GM19328 (cell line): ENCODE measurements at regions not wholly inside any gene's neighbourhood (a gene's known extent, or its start where the extent isn't known, plus 50 kb on each side); places are given as distances from the start of the nearest gene placed in this dataset.
"Not testable (repeated sequence)": the region's sequence is repeated elsewhere in the genome, so short reads cannot be mapped to it uniquely, and the experiment has no call there.

ENCODE experiments used
- ATAC-seq: cut with Tn5 transposase; IDR thresholded peaks from one replicate; pipeline ENCODE4 v1.9.1; 2021; ENCODE audit warnings: mild to moderate bottlenecking, moderate library complexity; ENCODE audit not compliant: unreplicated experiment

DNA sequence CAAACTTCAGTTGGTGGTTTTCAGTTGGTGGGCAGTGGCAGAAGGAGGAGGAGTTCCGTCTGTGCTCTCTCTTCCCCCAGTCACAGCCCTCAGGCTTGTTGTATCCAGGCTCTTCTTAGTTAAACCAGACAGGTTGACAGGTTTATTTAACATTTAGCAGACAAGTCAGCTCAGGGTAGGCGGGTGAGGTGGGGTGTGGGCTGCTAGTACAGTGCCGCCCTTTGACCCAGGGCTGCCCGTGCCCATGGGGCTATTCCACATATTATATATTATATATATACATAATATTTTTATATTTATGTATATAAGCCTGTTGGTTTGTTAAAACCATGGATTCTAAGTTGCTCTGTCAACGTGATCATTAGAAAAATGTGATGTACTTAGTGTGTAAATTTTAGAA is 1740.6 kb upstream of the DEFB115 start:
- not testable (repeated sequence) for ATAC-seq

DNA sequence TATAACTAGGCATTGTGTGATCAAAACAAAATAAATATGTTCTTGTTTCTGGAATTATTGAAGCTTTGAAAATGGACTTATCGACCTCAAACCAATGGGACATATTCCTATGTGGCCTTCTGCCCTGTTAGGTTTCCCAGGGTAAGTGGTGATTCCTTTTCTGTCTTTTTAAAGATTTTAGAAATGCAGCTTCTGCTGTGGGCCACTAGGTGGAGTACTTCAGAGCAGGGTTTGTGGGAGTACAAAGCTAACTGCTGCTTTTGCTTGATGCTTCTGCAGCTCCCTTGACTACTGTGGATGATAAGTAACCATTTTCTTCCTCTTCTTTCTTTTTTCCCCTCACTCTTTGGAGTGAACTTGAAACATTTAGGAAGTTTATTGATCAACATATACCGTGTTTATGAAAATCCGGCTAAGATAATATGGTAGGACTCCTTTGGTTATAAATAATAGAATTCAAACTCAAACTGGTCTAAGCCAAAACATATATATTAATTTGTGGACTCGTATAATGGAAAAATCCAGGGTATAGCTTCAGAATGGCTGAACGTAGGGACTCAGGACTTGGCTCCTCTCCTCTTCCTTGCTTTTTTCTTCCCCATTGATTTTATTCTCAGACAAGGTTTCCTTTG is 1737.7 kb upstream of the DEFB115 start:
- ATAC-seq: not testable (repeated sequence)

DNA sequence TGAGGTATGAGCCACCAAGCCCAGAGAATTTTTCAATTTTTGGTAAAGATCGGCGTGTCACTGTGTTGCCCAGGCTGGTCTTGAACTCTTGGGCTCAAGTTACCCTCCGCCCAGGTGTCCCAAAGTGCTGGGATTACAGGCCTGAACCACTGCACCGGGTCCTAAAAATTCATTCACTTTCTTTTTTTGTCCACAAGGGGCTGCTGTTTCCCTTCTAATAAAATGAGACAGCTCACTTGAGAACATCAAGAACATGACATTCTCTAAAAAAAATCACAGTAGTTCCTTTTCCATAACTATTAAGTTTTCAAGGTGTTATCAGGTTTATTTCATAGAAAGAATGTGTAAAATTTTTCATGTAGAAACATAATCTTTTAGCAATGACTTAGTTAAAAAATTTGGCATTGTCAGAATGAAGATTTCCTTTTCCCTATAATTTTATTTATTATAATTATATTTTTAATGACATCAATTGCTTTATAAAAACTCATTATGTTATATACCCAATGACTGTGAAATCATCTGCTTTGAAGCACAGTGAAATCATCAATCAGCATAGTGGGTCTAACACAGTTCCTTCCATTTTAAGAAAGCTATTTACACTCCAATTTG is 1723.8 kb upstream of the DEFB115 start:
- ATAC-seq: not testable (repeated sequence)

DNA sequence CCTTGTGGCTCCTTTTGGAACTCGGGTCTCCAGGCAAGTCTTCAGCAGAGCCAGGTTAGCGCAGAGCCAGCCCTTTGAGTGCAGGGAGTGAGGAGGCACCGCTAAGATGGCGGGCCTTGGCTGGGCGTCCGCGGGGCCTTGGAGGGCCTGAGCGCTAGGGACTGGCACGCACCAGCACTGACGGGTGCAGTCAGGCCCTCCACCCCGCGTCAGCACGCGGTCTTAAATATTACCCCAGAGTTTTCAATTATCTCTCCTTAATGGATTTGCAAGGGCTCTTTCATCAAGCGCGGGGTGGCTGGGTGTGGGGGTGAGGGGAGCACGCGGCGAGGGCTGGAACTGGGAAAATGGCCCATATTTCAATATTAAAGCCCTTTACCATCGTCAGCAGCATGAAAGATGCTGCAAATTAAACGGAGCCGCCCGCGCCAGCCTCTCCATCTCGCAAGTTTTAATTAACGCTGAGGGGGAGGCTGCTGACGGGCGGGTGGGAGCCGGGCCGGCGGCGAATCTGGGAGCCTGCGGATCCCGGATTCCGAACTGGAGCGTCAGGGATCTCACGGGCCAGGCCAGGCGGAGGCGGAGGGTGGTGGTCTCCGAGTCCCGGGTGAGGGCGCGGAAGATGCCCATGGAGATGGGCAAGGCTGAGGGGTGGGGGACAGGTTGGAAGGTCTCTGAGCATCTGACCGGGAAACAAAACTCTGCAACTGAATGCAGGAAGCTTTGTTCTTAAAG is 1690.4 kb upstream of the DEFB115 start:
- not testable (repeated sequence) for ATAC-seq

DNA sequence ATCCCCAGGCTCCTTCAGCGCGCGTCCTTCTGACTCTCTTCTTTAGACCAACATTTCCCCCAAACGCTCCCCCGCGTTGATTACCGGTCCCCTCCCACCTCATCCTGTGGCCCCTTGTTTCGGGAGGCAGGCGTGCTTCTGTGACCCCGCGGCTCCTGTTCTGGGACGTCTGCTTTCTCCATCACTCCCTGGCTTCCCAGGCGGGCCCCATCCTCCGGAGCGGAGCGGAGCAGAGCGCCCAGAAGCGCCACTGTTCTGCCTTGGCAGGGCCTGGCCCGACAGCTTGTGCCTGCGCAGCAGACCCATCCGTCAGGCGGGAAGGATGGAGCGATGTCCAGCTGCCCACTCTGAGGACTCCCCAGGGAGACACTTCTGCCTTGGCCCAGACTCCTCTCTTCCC is 1689.8 kb upstream of the DEFB115 start:
- not testable (repeated sequence) for ATAC-seq

DNA sequence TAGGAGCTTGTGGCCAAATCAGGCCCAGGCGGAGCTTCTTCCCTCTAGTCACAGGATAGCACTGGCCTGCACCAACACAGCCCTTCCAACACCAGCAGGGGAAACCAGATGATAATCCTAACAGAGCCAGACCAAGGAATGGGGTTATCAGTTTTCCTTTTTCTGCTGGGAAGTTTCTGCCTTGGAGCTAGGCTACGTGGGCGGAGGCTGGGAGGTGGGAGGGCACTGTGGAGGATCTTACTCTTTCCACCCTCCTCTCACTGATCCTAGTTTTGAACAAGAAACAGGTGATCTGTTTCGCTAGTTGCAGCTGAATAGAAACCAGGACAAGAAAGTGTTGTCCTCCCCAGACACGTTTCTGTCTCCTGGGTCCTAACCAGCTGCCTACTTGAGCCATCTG is 1687.3 kb upstream of the DEFB115 start:
- not testable (repeated sequence) for ATAC-seq

DNA sequence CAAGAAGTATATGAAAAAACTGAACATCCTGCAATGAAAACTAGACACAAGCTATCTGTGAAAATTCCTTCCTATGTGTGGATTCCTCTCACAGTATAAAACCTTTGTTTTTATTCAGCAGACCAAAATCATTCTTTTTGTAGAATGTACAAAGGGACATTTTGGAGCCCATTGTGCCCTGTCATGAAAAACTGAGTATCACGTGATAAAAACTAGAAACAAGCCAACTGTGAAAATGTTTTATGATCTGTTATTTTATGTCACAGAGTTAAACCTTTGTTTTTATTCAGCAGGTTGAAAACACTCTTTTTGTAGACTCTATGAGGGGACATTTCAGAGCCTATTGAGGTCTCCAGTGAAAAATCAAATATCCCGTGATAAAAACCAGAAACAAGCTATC is 1667.9 kb upstream of the DEFB115 start:
- ATAC-seq: not testable (repeated sequence)

DNA sequence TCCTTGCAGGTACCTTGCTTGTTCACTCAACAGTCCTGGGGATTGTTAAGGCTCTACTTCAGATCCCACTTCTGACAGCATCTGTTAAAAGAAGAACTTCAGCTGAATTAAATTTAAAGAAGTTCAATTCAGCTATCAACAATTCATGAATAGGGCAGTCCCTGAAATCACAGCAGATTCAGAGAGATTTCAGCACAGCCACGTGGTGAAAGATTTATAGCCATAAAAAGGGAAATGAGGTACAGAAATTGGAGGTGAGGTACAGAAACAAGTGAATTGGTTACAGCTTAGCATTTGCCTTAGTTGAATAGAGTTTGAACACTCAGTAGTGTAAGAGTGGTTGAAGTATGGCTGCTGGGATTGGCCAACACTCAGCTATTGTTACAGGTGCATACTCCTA is 1653.3 kb upstream of the DEFB115 start:
- not testable (repeated sequence) for ATAC-seq

DNA sequence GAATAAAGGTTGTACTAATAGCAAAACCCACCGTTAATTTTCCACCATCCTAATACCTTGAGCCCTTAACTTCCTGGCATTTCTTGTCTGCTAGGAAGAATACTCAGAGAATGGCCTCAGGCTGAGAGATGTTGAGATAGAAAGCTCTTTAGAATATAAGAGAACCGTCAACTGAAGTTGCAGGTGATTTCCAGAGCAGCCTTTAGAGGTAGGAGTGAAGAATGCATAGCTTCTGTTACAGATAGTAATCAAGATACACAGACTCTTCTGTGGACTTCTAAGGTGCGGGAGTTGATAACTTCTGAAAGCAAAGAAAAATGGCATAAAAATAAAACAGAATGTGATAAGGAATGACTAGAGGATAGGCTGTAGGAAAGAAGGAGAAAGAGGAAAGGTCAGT is 1651.3 kb upstream of the DEFB115 start:
- not testable (repeated sequence) for ATAC-seq

DNA sequence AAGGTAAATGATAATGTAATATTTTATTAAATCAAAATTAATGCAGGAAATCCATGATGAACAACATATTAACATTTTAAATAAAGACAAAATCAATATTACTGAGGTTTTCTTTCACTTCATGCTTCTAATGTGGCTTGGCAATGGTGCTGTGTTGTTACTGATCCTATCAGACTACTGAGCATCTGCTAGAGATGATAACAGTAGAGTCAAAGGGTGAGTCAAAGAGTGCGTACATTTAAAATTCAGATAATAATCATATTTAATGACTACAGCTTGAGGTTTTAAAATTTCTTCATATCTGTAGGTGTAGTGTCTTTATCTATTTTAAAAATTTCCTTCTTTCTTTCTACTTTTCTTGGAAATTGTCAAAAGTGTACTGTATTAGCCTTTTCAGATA is 1628.1 kb upstream of the DEFB115 start:
- not testable (repeated sequence) for ATAC-seq
